ENCODE measurements at regions not wholly inside any gene's neighbourhood (a gene's known extent, or its start where the extent isn't known, plus 50 kb on each side); places are given as distances from the start of the nearest gene placed in this dataset.

DNA sequence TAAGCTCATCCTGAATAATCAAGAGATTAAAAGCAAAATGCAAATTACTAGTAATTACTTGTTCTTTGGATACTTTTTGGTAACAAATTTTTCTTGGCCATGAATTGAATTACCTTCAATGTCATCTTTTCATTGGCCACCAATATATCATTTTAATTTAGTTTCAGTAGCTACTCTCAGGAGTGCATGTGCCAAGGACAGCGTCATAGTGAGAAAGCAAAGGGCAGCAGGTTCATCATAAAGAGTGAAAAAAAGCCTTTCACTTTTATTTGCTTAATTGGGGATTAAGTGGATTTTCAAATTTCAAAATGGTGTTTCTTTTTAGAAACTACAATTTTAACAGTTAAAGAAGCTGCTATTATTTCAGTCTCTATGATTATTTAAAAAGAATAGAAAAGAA lies 815.2 kb downstream of the NR4A2 start:
- TF ChIP-seq EZH2 (IDR thresholded peaks at IDR 0.05; ENCODE audit: insufficient read depth, low read length), result no peak
- TF ChIP-seq, protein P1, sequence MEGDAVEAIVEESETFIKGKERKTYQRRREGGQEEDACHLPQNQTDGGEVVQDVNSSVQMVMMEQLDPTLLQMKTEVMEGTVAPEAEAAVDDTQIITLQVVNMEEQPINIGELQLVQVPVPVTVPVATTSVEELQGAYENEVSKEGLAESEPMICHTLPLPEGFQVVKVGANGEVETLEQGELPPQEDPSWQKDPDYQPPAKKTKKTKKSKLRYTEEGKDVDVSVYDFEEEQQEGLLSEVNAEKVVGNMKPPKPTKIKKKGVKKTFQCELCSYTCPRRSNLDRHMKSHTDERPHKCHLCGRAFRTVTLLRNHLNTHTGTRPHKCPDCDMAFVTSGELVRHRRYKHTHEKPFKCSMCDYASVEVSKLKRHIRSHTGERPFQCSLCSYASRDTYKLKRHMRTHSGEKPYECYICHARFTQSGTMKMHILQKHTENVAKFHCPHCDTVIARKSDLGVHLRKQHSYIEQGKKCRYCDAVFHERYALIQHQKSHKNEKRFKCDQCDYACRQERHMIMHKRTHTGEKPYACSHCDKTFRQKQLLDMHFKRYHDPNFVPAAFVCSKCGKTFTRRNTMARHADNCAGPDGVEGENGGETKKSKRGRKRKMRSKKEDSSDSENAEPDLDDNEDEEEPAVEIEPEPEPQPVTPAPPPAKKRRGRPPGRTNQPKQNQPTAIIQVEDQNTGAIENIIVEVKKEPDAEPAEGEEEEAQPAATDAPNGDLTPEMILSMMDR (IDR thresholded peaks at IDR 0.05; ENCODE audit: insufficient read depth, low read depth, low read length), result no peak

Data from astrocyte (in vitro differentiated cells and primary cell).